Stimulated activated CD4-positive, alpha-beta T cell treated with anti-CD3 and anti-CD28 coated beads, Interleukin-2, amount 100 ng/mL, for 24 hours (primary cell): ENCODE measurements at regions not wholly inside any gene's neighbourhood (a gene's known extent, or its start where the extent isn't known, plus 50 kb on each side); places are given as distances from the start of the nearest gene placed in this dataset.
A peak's percentile ranks its signal among the peaks of the same experiment; 100 is the strongest.

Experiments used
- DNase-seq, 2 donors: peaks; one replicate each; pipeline ENCODE4 v3.0.0-alpha.2; 2020

GRCh38 chr19:46911456-46911855 is 50.7 kb downstream of the ARHGAP35 start:
- DNase-seq: no peak

- no peak for DNase-seq
Observed at GRCh38 chr19:46913198-46913851, 52.5 kb downstream of the ARHGAP35 start.

GRCh38 chr19:46913852-46914430 is 53.1 kb downstream of the ARHGAP35 start:
- no peak for DNase-seq

- DNase-seq: no peak
Observed at GRCh38 chr19:46915386-46915785, 54.6 kb downstream of the ARHGAP35 start.

- no peak for DNase-seq
Observed at GRCh38 chr19:46917002-46917401, 56.2 kb downstream of the ARHGAP35 start.

GRCh38 chr19:46919324-46919723 is 58.5 kb downstream of the ARHGAP35 start:
- DNase-seq: peak in 1 of 2 donors; percentile 27

GRCh38 chr19:46920362-46920761 is 59.6 kb downstream of the ARHGAP35 start:
- DNase-seq: no peak

- no peak for DNase-seq
Observed at GRCh38 chr19:46921071-46921470, 60.3 kb downstream of the ARHGAP35 start.

GRCh38 chr19:46922465-46922864 is 61.7 kb downstream of the ARHGAP35 start:
- DNase-seq: no peak

GRCh38 chr19:46924874-46925547 is 64.2 kb downstream of the ARHGAP35 start:
- peak in 1 of 2 donors; percentile 4 for DNase-seq

GRCh38 chr19:46925548-46925950 is 64.8 kb downstream of the ARHGAP35 start:
- DNase-seq: no peak

GRCh38 chr19:46926170-46927071 is 65.6 kb downstream of the ARHGAP35 start:
- DNase-seq: no peak

GRCh38 chr19:46927106-46927505 is 66.3 kb downstream of the ARHGAP35 start:
- no peak for DNase-seq

GRCh38 chr19:46927893-46928292 is 67.1 kb downstream of the ARHGAP35 start:
- DNase-seq: no peak

- no peak for DNase-seq
Observed at GRCh38 chr19:46928951-46929350, 68.2 kb downstream of the ARHGAP35 start.

GRCh38 chr19:46931202-46931601 is 70.4 kb downstream of the ARHGAP35 start:
- DNase-seq: no peak

- DNase-seq: no peak
Observed at GRCh38 chr19:46932346-46932745, 71.5 kb downstream of the ARHGAP35 start.

GRCh38 chr19:46935066-46935663 is 74.4 kb downstream of the ARHGAP35 start:
- DNase-seq: no peak

GRCh38 chr19:46943150-46943946 is 76.3 kb upstream of the NPAS1 start:
- no peak for DNase-seq

GRCh38 chr19:46944123-46944748 is 75.4 kb upstream of the NPAS1 start:
- no peak for DNase-seq

GRCh38 chr19:46944918-46945628 is 74.6 kb upstream of the NPAS1 start:
- DNase-seq: no peak
